ENCODE measurements at regions not wholly inside any gene's neighbourhood (a gene's known extent, or its start where the extent isn't known, plus 50 kb on each side); places are given as distances from the start of the nearest gene placed in this dataset.

DNA sequence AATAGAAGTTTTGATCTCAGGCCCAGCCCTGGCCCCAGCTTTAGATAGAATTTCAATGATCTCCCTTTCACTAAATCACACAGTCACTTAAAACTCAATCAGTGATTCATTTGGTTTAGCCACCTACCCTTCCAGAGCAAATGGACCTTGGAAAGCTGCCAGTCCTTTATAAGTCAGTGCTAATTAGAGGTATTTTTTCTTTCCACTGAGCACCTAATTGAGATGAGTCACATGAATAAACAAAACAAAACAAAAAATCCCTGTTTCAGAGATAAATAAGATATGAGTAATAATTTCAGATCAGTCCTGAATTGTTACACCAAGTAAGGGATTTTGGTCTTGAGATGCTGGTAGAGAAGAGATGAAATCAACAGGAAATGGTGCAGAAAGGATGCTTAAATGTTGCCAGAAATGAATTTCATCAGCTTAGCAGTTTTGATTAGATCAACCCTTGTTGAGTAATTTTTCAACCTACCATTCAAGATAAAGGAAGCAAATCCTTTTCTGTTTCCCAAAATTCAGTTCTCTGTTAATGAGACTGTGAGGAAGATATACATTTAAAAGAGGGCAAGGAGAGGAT, 352.0 kb upstream of the COL8A1 start:
- no peak for DNase-seq

DNA sequence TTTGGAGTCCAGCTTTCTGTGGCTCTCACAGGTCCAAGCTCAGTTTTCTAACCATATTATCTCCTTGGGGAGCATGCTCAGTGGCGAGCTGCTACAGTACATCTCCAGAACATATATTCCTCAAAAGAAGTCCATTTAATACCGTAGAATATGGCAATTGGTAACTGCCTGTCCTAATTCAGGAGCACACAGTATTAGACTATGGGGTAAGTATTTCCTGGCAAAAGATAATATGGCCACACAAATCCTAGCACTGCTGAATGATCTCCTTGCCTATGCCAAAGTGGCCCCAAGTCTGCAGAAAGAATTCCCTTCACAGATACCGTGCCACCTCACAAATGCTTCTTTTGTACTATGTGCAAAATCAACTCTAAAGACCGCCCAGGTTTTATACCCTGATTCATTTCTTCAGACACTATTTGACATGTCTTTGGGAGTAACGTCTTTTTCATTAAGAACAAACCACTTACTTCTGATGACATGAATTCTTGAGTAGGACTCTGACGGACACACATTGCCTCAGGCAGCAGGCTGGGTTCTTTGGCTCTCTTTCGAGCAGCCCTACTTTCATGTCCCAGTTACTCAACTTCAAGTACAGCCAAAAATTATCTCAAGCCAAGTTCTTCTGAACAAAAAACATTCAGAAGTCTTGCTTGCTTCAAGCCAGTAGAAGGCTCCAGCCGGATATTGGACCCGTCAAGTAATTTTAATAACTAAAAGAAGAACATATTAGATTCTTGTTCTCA, 368.3 kb upstream of the DCBLD2 start:
- DNase-seq, result no peak

DNA sequence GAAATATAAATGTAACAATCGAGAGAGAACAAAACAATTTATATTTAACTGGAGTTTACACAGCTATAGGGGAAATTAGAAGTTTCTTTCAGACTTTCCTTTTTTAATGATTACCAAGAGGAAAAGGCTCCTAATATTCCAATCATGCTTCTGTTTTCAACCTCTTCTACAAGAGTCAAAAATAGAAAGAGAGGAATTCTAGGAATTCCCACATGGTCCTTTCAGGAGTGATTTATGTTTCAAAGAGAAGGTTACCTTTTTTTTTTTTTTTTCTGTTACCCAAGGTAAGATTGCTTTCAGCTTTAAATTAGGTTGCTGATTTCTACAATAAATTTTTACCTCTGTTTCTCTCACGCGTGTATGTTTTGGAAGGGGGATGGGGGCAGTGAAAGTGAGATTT, 355.3 kb upstream of the DCBLD2 start:
- DNase-seq, result no peak

DNA sequence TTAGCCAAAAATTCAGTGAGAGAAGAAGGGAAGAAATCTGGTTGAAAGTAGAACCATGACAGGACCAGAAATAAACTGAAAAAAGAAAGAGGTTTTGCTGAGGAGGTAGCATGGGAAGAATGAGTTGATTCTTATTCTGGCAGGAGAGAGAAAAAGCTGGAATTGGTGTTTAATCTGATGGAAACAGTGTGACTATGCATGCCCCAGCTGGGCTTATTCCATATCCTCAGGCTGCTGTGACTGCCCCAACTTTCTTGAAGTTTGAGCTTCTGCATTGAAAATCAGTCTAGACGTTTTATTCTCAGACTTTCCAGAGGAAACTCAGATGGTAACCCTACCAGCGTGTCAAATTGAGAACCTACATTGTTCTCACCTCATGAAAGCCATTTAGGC, 352.5 kb upstream of the DCBLD2 start:
- DNase-seq, result no peak

DNA sequence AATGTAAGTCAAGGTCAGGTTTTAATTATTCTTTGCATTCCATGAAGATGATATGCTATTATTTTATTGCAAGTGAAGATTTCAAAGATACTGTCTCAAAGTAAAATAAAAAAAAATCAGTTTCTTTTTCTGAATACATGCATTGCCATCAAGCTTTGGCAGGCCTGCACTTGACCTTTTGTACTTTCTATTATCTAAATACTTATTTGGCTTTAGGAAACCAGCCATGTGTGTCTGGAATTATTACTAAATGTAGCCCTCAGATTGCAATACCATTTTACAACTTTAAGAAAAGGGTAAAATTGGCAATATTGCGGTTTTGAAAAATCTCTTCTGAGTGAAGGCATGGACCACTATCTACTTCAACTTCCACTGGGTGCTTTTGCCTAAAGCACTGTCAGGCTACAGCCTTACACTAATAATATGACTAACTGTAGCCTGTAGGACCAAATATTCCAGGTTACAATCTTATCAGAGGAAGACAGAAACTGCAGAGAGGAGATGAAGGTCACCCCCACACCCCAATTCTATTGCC, 349.4 kb upstream of the DCBLD2 start:
- no peak for DNase-seq

DNA sequence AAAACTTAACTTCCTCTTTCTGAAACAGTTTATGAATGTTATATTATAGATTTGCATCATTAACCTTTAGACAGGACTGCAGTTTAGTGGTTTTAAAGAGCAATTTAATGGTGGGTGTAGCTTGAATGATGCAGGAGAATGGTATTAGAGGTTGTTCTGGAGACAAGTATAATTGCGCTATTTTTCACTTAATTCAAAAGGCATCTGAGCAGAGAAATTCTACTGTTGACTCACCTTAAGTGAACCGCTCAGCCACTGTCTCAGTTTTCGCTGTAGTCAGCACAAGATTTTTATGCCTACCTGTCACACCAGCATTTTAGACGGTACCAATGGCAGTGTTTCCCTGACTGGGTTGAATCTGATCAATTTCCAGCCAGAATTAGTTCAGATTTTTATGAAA, 348.8 kb upstream of the DCBLD2 start:
- no peak for DNase-seq

DNA sequence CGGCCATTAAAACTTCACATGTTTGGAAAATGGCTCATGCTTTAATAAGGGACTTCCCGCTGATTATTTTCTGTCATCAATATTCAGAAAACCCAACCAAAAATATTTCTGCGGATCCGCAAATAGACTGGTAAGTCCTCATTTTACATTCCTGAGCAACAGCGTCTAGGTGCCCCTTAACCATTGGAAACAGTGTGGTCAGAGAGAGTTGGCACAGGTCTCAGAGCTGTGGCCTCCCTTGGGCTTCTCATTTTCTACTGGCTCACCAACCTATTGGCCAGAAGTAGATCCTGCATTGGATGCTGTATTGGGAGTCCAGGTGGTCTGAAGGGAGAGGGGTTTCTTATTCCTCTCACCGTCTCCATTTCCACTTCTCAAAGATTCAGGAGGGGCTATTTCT, 348.1 kb upstream of the DCBLD2 start:
- no peak for DNase-seq

DNA sequence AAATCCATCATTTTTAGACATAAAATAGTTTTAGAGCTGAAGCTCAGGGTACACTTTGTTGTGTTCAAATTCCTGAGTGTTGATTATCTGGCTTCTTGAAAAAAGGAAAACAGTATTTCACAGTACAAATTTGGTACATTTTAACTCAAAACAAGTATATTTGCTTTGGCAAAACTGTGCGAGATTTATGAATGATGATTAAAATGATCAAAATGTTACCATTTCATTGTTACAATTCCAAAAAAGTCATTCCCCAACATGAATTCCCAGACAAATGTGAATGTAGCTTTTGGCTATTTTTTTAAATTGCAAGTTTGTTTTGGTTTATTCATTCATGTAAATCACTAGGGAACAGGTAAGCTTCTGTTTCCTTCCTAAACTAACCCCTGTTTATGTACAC, 347.4 kb upstream of the DCBLD2 start:
- no peak for DNase-seq

DNA sequence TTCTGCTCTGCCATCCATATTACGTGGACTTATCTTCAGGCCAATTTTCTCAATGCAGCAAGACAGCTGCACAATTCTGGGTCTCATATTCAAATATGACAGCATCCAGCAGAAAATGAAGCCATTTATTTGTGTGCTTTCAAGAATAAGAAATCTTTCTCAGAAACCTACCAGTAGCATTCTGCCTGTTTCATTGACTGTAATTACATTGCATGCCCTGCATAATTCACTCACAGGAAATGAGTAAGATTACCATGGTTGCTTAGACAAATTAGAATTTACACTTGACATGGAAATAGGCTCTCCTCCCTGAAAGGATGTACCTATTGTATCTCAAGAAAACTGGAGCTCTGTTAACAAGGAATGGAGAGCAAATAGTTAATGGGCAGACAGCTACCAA, 346.6 kb upstream of the DCBLD2 start:
- DNase-seq, result no peak

DNA sequence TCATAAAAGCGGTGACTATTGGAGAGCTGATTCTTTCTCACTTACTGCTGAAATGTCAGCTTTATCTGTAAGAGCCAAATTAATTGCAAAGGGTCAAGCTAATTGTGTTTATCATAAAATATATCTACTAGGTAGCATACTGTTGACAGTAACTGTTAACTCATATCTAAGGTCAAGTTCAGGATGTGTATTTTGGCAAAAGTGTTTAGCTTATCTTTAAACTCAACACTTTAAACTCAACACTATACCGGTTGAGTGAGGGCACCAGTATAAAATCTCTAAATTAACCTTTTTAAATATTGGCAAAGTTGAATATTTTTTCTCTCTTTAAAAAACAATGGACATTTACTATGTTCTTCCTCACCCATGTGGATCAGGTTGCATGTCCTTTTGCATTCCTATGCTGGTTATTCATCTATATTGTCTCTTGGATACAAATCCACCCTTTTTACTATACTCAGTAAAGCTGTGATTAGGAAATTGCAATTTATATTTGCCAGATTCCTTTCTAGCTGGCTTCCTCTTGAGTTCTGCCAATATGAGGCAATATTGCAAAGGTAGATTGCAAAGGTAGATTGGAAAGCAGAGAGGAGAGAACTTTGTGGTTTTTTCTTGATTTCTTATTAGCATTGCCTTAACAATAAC, 344.6 kb upstream of the DCBLD2 start:
- no peak for DNase-seq

DNA sequence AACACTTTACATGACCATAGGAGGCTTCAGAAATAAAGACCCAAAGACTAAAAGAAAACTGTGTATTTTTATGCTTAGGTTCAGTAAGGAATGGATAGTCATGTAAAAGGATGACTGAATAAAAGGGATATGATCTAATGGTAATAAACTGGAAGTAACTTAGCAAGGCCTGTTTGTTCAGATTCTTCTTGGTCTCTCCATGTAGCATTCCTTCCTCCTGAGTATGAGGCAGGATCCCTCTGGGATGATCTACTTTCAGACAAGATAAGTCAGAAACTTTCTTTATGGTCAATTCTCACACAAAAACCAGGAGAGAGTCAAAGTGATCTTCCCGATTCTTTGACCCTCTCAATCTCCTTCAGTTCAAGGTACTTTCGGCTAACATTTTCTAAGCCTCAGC, 340.8 kb upstream of the DCBLD2 start:
- DNase-seq, result no peak

DNA sequence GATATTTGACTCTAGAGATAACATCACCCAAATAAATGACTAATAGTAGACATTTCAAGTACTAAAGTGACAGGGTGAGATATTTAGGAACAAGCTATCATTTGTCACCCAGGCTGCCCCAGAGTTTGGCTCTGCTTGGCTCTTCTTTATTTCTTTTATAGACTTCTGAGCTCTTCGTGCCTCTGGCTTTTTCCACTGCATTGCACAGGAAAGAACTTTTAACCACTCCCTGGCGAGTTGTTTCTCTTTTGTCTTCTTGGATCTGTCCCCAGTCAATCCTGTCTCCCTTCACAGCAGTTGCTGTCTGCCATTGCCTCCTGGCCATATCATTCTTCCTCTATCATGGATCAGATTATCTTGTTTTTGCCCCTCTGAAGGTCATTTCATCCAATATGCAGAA, 339.2 kb upstream of the DCBLD2 start:
- DNase-seq, result no peak

DNA sequence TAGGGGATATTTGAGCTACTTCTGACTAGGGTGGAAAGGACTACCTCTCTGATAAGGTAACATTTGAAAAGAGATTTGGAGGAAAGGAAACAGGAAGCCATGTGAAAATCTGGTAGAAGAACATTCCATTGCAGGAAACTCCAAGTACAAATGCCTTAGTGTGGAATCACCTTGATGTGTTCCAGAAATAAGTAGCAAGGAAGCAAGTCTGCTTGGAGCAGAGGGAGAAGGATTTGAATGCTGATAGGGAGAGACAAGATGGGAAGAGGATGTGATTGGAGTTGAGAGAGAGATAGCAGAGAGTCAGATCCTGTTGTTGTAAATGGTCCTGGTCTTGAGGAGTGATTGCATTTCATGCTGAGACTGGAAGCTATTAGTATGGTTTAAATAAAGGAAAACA, 335.1 kb upstream of the DCBLD2 start:
- no peak for DNase-seq

DNA sequence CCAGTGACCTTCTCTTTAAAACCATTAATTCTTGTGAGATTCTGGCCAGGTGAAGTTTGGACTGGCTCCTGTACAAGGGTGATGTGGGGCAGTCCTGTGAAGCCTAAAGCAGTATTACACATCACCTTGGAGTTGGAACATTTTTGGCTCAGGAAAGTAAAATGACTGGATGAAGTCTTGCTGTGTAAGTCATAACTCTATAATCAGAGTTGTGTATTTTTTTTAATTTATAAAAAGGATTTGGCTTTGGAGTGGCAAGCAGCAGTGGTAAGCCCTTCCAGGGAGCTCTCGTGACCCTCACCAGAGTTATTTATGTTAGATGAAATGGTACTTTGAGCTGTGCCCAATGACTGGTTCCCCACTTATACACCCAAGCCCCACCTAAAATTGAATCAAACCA, 331.2 kb upstream of the DCBLD2 start:
- DNase-seq, result no peak

DNA sequence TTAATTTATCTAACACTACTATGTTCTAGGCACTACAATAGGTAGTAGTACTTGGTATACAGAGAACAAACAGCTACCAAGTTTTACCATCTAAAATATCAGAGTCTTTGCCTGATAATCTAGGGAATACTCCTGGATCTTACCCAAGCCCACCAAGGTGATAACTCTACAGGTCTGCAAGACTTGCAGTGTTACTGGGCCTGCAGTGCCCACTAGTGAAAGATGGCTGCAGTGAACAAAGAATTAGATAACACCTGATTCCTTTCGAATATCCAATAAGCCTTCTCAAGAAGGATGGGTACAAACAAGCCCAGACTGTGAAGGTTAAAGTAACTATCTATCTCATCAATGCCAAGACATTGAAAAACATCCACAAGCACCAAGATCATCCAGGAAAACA, 317.0 kb upstream of the DCBLD2 start:
- DNase-seq, result no peak

DNA sequence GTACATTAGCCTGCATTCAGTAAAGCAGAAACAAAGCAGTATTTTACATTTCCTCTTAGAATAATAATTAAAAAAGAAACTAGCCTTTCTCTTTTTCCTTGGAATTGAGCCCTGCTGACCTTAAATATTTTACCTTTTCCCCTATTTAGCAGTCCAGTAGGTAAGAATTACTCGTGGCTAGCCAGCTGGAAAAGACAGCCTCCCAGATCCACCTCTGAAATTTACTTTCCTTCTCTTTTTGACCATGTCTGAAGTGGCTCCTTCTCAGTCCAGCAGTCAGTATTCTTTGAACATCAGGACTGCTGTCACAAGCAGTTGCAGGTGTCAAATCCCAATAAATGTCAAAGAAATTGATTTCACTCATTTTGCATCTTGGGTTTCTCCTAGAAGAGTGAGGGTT, 311.5 kb upstream of the DCBLD2 start:
- no peak for DNase-seq

DNA sequence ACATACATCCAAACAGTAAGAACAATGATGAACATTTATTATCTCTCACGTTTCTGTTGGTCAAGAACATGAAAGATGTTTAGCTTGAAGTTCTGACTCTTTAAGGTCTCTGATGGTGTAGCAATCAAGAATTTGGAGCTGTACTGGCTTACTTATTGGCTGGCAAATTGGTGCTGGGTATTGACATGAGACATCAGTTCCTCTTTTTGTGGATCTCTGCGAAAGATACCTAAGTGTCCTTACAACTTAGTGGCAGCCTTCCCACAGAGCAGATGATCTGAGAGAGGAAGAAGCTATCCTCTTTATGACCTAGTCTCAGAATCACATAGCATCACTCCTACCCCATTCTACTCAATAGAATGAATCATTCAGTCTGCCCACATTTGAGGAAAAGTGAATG, 309.8 kb upstream of the DCBLD2 start:
- no peak for DNase-seq

DNA sequence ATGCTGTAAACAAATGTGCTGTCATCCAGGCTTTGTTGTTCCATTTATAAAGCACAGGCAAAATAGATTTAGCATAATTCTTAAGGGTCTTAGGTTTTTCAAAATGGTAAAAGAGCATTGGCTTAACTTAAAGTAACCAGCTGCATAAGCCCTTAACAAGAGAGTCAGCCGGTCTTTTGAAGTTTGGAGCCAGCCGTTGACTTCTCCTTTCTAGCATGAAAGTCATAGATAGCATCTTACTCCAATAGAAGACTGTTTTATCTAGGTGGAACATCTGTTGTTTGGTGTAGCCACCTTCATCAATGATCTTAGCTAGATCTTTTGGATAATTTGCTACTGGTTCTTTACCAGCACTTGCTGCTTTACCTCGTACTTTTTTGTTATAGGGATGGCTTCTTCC, 297.5 kb upstream of the DCBLD2 start:
- no peak for DNase-seq

DNA sequence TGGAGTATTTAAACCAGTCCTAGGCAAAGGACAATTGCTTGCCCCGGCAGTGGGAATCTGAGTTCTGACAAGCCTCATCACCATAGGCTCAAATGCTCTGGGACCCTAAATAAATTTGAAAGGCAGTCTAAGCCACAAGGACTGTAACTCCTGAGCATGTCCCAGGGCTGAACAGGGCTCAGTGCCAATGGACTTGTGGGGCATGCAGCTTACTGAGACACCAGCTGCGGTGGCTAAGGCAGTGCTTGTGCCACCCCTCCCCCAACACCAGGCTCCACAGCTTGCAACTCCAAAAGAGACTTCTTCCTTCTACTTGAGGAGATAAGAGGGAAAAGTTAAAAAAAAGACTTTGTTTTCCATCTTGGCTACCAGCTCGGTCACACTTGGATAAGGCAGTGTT, 289.7 kb upstream of the DCBLD2 start:
- no peak for DNase-seq

DNA sequence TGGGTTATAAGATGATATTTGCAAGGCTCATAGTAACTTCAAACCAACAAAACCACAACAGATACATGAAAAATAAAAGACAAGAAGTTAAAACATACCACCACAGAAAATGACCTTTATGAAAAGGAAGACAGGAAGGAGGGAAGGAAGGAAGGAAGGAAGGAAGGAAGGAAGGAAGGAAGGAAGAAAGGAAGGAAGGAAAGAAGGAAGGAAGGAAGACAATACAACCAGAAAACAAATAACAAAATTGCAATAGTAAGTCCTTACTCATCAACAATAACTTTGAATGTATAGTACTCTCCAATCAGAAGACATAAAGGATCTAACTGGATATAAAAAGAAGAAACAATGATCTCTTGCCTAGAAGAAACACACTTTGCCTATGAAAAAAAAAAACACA, 287.4 kb upstream of the DCBLD2 start:
- no peak for DNase-seq

DNA sequence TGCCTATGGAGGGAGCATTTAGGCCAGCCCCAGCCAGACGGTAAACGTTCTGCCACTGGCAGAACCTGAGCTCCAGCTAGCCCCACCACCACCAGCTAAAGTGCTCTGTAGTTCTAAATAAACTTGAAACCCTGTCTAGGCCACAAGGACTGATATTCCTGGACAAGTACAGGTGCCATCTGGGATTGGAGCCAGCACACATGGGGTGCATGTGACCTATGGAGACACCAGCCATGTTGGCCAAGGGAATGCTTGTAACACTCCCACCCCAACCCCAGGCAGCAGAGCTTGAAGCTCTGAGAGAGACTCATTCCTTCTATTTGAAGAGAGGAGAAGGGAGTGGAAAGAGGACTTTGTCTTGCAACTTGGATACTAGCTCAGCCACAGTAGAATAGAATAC, 284.5 kb upstream of the DCBLD2 start:
- no peak for DNase-seq

DNA sequence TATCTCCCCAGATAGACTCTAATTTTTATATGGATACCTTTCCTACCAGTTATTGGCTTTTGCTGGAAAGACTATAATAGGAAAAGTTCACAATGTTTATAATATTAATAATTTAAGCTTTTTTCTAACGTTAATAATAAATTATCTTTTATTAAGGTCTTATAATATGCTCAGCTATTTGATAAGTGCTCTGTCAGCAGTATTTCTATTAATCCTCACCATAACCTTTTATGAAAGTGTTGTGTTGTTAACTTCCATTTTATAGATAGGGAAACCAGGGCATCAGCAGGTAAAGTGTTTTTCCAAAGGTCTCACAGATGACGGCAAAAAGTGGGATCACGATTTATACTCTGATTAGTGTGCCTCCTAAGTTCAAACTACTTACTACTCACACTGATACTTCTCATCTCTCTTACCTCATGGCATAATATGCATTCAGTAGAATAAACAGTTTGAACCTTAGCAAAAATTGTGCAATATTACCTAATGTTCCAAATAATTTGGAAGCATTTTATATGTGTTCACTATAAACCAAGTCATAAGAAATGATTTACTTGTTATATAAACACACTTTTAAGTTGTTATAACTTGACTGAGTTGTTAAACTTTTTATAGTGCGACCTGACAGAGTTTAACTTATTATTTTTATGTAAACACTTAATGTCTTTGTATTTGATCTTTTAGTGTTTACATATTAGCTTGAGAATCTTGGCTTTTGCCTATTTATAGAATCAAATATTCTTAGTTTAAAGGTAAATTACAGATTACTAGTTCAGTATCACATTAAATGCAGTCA, 274.9 kb upstream of the DCBLD2 start:
- no peak for DNase-seq

DNA sequence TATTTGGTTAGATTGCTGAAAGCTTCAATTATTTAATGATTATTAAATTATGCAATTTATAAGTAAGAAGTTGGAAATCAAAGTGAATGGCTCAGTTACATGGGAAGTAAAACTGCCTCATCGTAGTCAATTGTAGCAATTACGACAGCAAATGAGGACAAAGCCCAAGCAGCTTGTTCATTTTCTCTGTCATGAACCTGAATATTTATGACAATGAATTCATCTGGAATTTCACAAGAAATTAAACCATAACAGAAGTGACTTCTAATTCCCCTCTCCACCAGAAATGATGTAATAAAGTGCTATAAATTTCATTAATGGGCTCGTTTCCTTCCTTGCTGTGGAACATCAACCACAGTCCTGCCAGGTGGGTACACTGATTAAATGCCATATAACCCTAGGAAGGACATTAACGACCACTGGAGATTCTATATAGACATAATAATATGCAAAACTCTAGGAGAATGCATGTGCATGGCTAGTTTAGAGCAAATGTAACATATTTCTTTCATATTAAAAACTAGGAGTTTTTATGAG, 273.8 kb upstream of the DCBLD2 start:
- DNase-seq, result no peak
